Uterus (tissue), 2 donors: ENCODE measurements at regions not wholly inside any gene's neighbourhood (a gene's known extent, or its start where the extent isn't known, plus 50 kb on each side); places are given as distances from the start of the nearest gene placed in this dataset.

Source experiments
- POLR2A ChIP-seq, 2 donors: fragments of 450-650 bp; IDR thresholded peaks; one replicate each; pipeline ENCODE4 v1.6.1; 2016; ENCODE audit warnings: antibody characterized with exemption in 2 of 2, mild to moderate bottlenecking in 1 of 2, moderate library complexity in 1 of 2
- TF ChIP-seq, protein P1 (sequence below), 4 experiments: fragments of 200-600 bp in 2 of 4; fragments of 450-650 bp in 2 of 4; sonication (generic) in 2 of 4; IDR thresholded peaks; one replicate each; pipeline ENCODE4 v1.5.1; 2016 to 2019; ENCODE audit warnings: antibody characterized with exemption in 4 of 4, mild to moderate bottlenecking in 2 of 4, moderate library complexity in 1 of 4

DNA sequence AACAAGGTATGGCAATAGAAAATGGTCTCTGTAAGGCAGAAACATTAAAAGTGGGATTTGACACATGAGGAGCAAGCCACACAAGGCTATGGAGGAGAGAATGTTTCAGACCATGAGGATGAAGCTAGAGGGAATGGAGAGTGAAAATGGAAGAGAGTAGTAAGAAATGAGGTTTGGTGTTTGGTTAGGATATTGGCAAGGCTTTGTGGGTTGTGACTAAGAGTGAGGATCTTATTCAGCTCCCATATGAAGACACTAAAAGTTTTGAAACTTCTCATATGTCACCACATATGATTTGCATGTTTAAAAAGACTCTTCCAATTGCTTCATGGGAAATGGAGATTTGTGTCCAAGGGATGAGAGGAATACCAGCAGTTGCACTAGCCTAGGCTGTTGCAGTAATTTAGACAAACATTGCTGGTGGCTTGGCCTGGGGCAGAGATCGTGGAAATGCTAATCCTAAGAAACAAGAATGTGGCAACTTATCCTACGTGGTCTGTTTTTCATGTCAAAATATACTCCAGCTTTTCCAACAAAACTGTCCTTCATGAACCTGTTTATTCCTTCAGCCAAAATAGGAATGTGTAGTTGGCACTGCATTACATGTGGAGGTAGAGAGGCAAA is 749.0 kb downstream of the PDCD6IP start:
- TF ChIP-seq, protein P1, sequence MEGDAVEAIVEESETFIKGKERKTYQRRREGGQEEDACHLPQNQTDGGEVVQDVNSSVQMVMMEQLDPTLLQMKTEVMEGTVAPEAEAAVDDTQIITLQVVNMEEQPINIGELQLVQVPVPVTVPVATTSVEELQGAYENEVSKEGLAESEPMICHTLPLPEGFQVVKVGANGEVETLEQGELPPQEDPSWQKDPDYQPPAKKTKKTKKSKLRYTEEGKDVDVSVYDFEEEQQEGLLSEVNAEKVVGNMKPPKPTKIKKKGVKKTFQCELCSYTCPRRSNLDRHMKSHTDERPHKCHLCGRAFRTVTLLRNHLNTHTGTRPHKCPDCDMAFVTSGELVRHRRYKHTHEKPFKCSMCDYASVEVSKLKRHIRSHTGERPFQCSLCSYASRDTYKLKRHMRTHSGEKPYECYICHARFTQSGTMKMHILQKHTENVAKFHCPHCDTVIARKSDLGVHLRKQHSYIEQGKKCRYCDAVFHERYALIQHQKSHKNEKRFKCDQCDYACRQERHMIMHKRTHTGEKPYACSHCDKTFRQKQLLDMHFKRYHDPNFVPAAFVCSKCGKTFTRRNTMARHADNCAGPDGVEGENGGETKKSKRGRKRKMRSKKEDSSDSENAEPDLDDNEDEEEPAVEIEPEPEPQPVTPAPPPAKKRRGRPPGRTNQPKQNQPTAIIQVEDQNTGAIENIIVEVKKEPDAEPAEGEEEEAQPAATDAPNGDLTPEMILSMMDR (IDR thresholded peaks at IDR 0.05), result no peak
- TF ChIP-seq POLR2A (IDR thresholded peaks at IDR 0.05), result no peak
